Caco-2 (cell line): ENCODE measurements at regions not wholly inside any gene's neighbourhood (a gene's known extent, or its start where the extent isn't known, plus 50 kb on each side); places are given as distances from the start of the nearest gene placed in this dataset.

Experiments
- BruUV-seq: library from RNA; stranded (reverse); fragments of 400-500 nt; replicated peaks from 2 replicates; lab custom pipeline; 2021; lab: Mats Ljungman, UMichigan
- CTCF ChIA-PET: fragments of 300-600 bp; sonication (Branson Sonifier 250); formaldehyde crosslinking; loops from one replicate; lab custom pipeline; 2022; ENCODE audit warnings: antibody characterized with exemption; lab: Charles Lee
- POLR2A ChIA-PET: fragments of 300-600 bp; sonication (Branson Sonifier 250); formaldehyde crosslinking; loops from one replicate; lab custom pipeline; 2022; ENCODE audit warnings: antibody characterized with exemption; lab: Charles Lee
- DNase-seq, 2 experiments: peaks; one replicate each; pipeline versions ENCODE4 v3.0.0 to v3.0.0-alpha.2; 2020 to 2022
- H3K27me3 ChIP-seq: replicated peaks from 2 replicates; pipeline ENCODE4 v1.6.0; 2011; ENCODE audit warnings: low read length; ENCODE audit not compliant: control insufficient read depth, insufficient read depth
- H3K36me3 ChIP-seq: 2 replicates; pipeline ENCODE4 v1.5.1; 2011; ENCODE audit warnings: low read length; ENCODE audit not compliant: control insufficient read depth, insufficient read depth
- H3K4me1 ChIP-seq: fragments of 250-450 bp; sonication (Bioruptor Pico); 2 replicates; pipeline ENCODE4 v1.5.1; 2020; ENCODE audit warnings: mild to moderate bottlenecking
- H3K4me3 ChIP-seq: 2 replicates; pipeline ENCODE4 v1.5.1; 2011; ENCODE audit warnings: low read depth, mild to moderate bottlenecking, control low read depth, low read length
- H3K9me3 ChIP-seq: fragments of 250-450 bp; sonication (Bioruptor Pico); 2 replicates; pipeline ENCODE4 v1.5.1; 2020; ENCODE audit warnings: mild to moderate bottlenecking, moderate library complexity
- H3K27ac Mint-ChIP-seq: one replicate; pipeline ENCODE4 v1.8.0; 2022; ENCODE audit warnings: mixed read lengths; ENCODE audit not compliant: unreplicated experiment
- H3K27me3 Mint-ChIP-seq: one replicate; pipeline ENCODE4 v1.8.0; 2022; ENCODE audit warnings: mixed read lengths; ENCODE audit not compliant: insufficient read depth, unreplicated experiment
- H3K36me3 Mint-ChIP-seq: one replicate; pipeline ENCODE4 v1.8.0; 2022; ENCODE audit warnings: mild to moderate bottlenecking, mixed read lengths; ENCODE audit not compliant: insufficient read depth, unreplicated experiment
- H3K4me1 Mint-ChIP-seq: one replicate; pipeline ENCODE4 v1.8.0; 2022; ENCODE audit warnings: low read depth, mixed read lengths; ENCODE audit not compliant: unreplicated experiment
- H3K4me3 Mint-ChIP-seq: one replicate; pipeline ENCODE4 v1.8.0; 2022; ENCODE audit warnings: mild to moderate bottlenecking, moderate library complexity, mixed read lengths; ENCODE audit not compliant: unreplicated experiment
- H3K9me3 Mint-ChIP-seq: one replicate; pipeline ENCODE4 v1.8.0; 2022; ENCODE audit warnings: mixed read lengths; ENCODE audit not compliant: unreplicated experiment
- intact Hi-C: fragments of 100-400 bp; cut with micrococcal nuclease; formaldehyde crosslinking; loops from one replicate; pipeline ENCODE4 v1.10.0; 2022; ENCODE audit not compliant: unreplicated experiment
- TF ChIP-seq, protein P1 (sequence below), 2 experiments: fragments of 200-600 bp in 1 of 2; IDR thresholded peaks; 1 replicate in 1 of 2; 2 replicates in 1 of 2; pipeline versions ENCODE4 v1.5.1 to v1.8.0; 2011 to 2022; ENCODE audit warnings: antibody characterized with exemption in 1 of 2, control low read depth in 1 of 2, inconsistent platforms in 1 of 2, low read depth in 1 of 2, low read length in 1 of 2, mild to moderate bottlenecking in 1 of 2, moderate library complexity in 1 of 2; ENCODE audit not compliant: insufficient read depth in 1 of 2, severe bottlenecking in 1 of 2, unreplicated experiment in 1 of 2

GRCh38 chr16:51888534-51888933, 658.4 kb downstream of the TOX3 start:
- no peak overlapping the region for H3K4me3 Mint-ChIP-seq
- BruUV-seq: no TSS peak
- H3K27me3 Mint-ChIP-seq: no peaks in the 10 kb centered on the region
- intact Hi-C loops: no loop called here
- ChIA-PET CTCF (no interaction called here), POLR2A (no interaction called here)
- TF ChIP-seq, protein P1, sequence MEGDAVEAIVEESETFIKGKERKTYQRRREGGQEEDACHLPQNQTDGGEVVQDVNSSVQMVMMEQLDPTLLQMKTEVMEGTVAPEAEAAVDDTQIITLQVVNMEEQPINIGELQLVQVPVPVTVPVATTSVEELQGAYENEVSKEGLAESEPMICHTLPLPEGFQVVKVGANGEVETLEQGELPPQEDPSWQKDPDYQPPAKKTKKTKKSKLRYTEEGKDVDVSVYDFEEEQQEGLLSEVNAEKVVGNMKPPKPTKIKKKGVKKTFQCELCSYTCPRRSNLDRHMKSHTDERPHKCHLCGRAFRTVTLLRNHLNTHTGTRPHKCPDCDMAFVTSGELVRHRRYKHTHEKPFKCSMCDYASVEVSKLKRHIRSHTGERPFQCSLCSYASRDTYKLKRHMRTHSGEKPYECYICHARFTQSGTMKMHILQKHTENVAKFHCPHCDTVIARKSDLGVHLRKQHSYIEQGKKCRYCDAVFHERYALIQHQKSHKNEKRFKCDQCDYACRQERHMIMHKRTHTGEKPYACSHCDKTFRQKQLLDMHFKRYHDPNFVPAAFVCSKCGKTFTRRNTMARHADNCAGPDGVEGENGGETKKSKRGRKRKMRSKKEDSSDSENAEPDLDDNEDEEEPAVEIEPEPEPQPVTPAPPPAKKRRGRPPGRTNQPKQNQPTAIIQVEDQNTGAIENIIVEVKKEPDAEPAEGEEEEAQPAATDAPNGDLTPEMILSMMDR (IDR thresholded peaks at IDR 0.05; ENCODE audit: insufficient read depth in 1 of 2, low read depth in 1 of 2, low read length in 1 of 2, severe bottlenecking in 1 of 2, unreplicated experiment in 1 of 2): no peak
- Histone ChIP-seq H3K4me1 (no peaks in the 10 kb centered on the region), H3K4me3 (no peak overlapping the region), H3K9me3 (0 out of 2 replicates have a peak, but pooled peaks cover 3% of the 10 kb centered on the region), H3K36me3 (no peaks in the 10 kb centered on the region), H3K27me3 (no peaks in the 10 kb centered on the region)
- H3K9me3 Mint-ChIP-seq: no peaks in the 10 kb centered on the region
- H3K4me1 Mint-ChIP-seq: no peaks in the 10 kb centered on the region
- H3K27ac Mint-ChIP-seq: no peak overlapping the region
- no peaks in the 10 kb centered on the region for H3K36me3 Mint-ChIP-seq
- DNase-seq: no peak

DNA sequence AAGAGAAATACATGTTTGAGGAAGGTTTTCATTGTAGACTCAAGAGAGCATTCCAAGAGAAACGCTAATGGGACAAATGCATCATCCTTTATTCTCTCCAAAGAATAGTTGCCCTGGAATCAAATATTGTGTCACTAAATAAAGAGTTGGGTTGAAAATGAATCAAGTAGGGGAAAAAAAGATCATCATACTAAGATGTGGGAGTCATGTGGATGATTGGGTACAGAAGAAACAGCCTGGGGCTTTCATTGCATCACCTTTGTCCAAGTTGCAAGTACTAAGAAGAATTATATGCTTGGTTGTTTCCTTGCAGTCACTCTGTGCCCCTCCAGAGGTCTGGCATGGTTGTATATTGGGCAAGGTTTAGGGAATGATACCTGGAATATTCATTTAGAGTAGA, 658.9 kb downstream of the TOX3 start:
- POLR2A ChIA-PET: no interaction called here
- Mint-ChIP-seq H3K27me3 (no peaks in the 10 kb centered on the region), H3K36me3 (no peaks in the 10 kb centered on the region), H3K27ac (no peak overlapping the region), H3K4me1 (no peaks in the 10 kb centered on the region), H3K4me3 (no peak overlapping the region), H3K9me3 (no peaks in the 10 kb centered on the region)
- H3K27me3 ChIP-seq: no peaks in the 10 kb centered on the region
- 0 out of 2 replicates have a peak, but pooled peaks cover 3% of the 10 kb centered on the region for H3K9me3 ChIP-seq
- no peak overlapping the region for H3K4me3 ChIP-seq
- DNase-seq: no peak
- H3K4me1 ChIP-seq: no peaks in the 10 kb centered on the region
- BruUV-seq: no TSS peak
- CTCF ChIA-PET: no interaction called here
- H3K36me3 ChIP-seq: no peaks in the 10 kb centered on the region
- intact Hi-C loops: no loop called here
- TF ChIP-seq, protein P1 (IDR thresholded peaks at IDR 0.05; ENCODE audit: insufficient read depth in 1 of 2, low read depth in 1 of 2, low read length in 1 of 2, severe bottlenecking in 1 of 2, unreplicated experiment in 1 of 2): no peak

- Histone ChIP-seq H3K36me3 (no peaks in the 10 kb centered on the region), H3K4me3 (no peak overlapping the region), H3K4me1 (no peaks in the 10 kb centered on the region), H3K27me3 (no peaks in the 10 kb centered on the region), H3K9me3 (0 out of 2 replicates have a peak, but pooled peaks cover 3% of the 10 kb centered on the region)
- CTCF ChIA-PET: no interaction called here
- POLR2A ChIA-PET: no interaction called here
- H3K9me3 Mint-ChIP-seq: no peaks in the 10 kb centered on the region
- DNase-seq: no peak
- TF ChIP-seq, protein P1 (IDR thresholded peaks at IDR 0.05; ENCODE audit: insufficient read depth in 1 of 2, low read depth in 1 of 2, low read length in 1 of 2, severe bottlenecking in 1 of 2, unreplicated experiment in 1 of 2): no peak
- no peak overlapping the region for H3K4me3 Mint-ChIP-seq
- H3K36me3 Mint-ChIP-seq: no peaks in the 10 kb centered on the region
- intact Hi-C loops: no loop called here
- peaks cover 3% of the 10 kb centered on the region for H3K27me3 Mint-ChIP-seq
- H3K4me1 Mint-ChIP-seq: no peaks in the 10 kb centered on the region
- no peak overlapping the region for H3K27ac Mint-ChIP-seq
- BruUV-seq: no TSS peak
Observed at GRCh38 chr16:51886456-51886855, 660.5 kb downstream of the TOX3 start.
